CD4-positive, alpha-beta T cell (primary cell): ENCODE measurements at regions not wholly inside any gene's neighbourhood (a gene's known extent, or its start where the extent isn't known, plus 50 kb on each side); places are given as distances from the start of the nearest gene placed in this dataset.

Experiments used
- ATAC-seq: fragments of 200-7000 bp; cut with Tn5 transposase; one replicate; pipeline ENCODE4 v1.10.0; 2022; ENCODE audit warnings: mild to moderate bottlenecking; ENCODE audit not compliant: poor library complexity
- CTCF ChIA-PET: fragments of 350-600 bp; sonication (Branson Sonifier 250); formaldehyde crosslinking; loops from one replicate; lab custom pipeline; 2021; ENCODE audit warnings: antibody characterized with exemption, inconsistent platforms; lab: Charles Lee
- POLR2A ChIA-PET: fragments of 350-600 bp; sonication (Branson Sonifier 250); formaldehyde crosslinking; loops from one replicate; lab custom pipeline; 2021; ENCODE audit warnings: antibody characterized with exemption, inconsistent platforms; lab: Charles Lee
- DNase-seq, 14 experiments: peaks; one replicate each; pipeline ENCODE4 v3.0.0-alpha.2; 2013 to 2020; ENCODE audit warnings: mixed read lengths in 2 of 14
- H3K27ac ChIP-seq, 2 donors: one replicate each; pipeline versions ENCODE4 v1.5.1 to v1.7.0; 2013; ENCODE audit warnings: low read length in 2 of 2, low read depth in 1 of 2, mild to moderate bottlenecking in 1 of 2
- H3K27me3 ChIP-seq, 2 experiments: 1 replicate in 1 of 2; 2 replicates in 1 of 2; pipeline versions ENCODE4 v1.6.1 to v1.7.0; 2013; ENCODE audit warnings: low read length in 2 of 2, control low read depth in 1 of 2, mild to moderate bottlenecking in 1 of 2, moderate library complexity in 1 of 2; ENCODE audit not compliant: insufficient read depth in 2 of 2, control insufficient read depth in 1 of 2
- H3K36me3 ChIP-seq: one replicate; pipeline ENCODE4 v1.6.1; 2013; ENCODE audit warnings: low read length, control low read depth; ENCODE audit not compliant: insufficient read depth
- H3K4me1 ChIP-seq: one replicate; pipeline ENCODE4 v1.6.1; 2013; ENCODE audit warnings: low read length, control low read depth; ENCODE audit not compliant: insufficient read depth
- H3K4me3 ChIP-seq: one replicate; pipeline ENCODE4 v1.5.1; 2013; ENCODE audit warnings: mild to moderate bottlenecking, low read length, moderate library complexity
- H3K9me3 ChIP-seq, 2 experiments: 1 replicate in 1 of 2; 2 replicates in 1 of 2; pipeline versions ENCODE4 v1.6.1 to v1.7.0; 2013; ENCODE audit warnings: low read length in 2 of 2, mild to moderate bottlenecking in 2 of 2, control low read depth in 1 of 2, moderate library complexity in 1 of 2; ENCODE audit not compliant: control insufficient read depth in 1 of 2, insufficient read depth in 1 of 2
- H3K27ac Mint-ChIP-seq: one replicate; pipeline ENCODE4 v1.8.0; 2020; ENCODE audit warnings: mixed read lengths
- H3K27me3 Mint-ChIP-seq: one replicate; pipeline ENCODE4 v1.8.0; 2021; ENCODE audit warnings: mixed read lengths
- H3K36me3 Mint-ChIP-seq: one replicate; pipeline ENCODE4 v1.8.0; 2021; ENCODE audit warnings: low read depth, mixed read lengths
- H3K4me1 Mint-ChIP-seq: one replicate; pipeline ENCODE4 v1.8.0; 2021; ENCODE audit warnings: low read depth, mixed read lengths
- H3K4me3 Mint-ChIP-seq: one replicate; pipeline ENCODE4 v1.8.0; 2020; ENCODE audit warnings: mild to moderate bottlenecking, mixed read lengths
- H3K9me3 Mint-ChIP-seq: one replicate; pipeline ENCODE4 v1.8.0; 2020; ENCODE audit warnings: mixed read lengths
- intact Hi-C, 2 experiments: fragments of 100-400 bp; cut with DNase I in 1 of 2; cut with micrococcal nuclease in 1 of 2; formaldehyde crosslinking; loops; one replicate each; pipeline versions ENCODE4 v1.15.1 to v1.9.0; 2023 to 2025; cut with DNase I, micrococcal nuclease
- TF ChIP-seq, protein P1 (sequence below): fragments of 200-600 bp; IDR thresholded peaks from one replicate; pipeline ENCODE4 v1.8.0; 2022; ENCODE audit warnings: antibody characterized with exemption, mild to moderate bottlenecking

DNA sequence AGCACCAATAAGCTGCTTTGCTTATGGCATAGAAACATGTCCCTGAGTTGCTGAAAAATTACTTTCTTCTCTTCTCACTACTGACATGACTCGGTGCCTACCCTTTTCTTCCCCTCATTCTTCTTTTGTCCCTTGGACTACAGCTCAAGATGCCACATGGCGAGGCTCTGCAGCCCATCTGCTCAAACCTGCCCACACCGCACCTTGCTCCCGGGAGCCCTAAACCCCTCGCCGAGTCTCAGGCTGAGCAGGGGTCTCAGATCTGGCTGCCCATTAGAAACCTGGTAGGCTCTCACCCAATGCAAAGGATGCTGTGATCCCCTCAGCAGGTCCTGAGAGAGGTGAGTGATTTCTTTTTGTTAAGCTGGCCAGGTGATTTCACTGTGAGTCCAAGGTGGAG, 251.7 kb upstream of the IRX1 start:
- POLR2A ChIA-PET: no interaction called here
- ATAC-seq (no peak), DNase-seq (no peak)
- CTCF ChIA-PET: no interaction called here
- Mint-ChIP-seq H3K9me3 (peaks cover 5% of the 10 kb centered on the region), H3K4me3 (no peak overlapping the region), H3K27ac (no peak overlapping the region), H3K36me3 (no peaks in the 10 kb centered on the region), H3K27me3 (no peaks in the 10 kb centered on the region), H3K4me1 (no peaks in the 10 kb centered on the region)
- intact Hi-C loops: no loop called here
- Histone ChIP-seq H3K4me1 (no peaks in the 10 kb centered on the region), H3K27me3 (no peaks in the 10 kb centered on the region), H3K36me3 (no peaks in the 10 kb centered on the region), H3K4me3 (no peak overlapping the region), H3K9me3 (peaks cover 0 to 60% of the 10 kb centered on the region in 2 experiments), H3K27ac (no peak overlapping the region)
- TF ChIP-seq, protein P1, sequence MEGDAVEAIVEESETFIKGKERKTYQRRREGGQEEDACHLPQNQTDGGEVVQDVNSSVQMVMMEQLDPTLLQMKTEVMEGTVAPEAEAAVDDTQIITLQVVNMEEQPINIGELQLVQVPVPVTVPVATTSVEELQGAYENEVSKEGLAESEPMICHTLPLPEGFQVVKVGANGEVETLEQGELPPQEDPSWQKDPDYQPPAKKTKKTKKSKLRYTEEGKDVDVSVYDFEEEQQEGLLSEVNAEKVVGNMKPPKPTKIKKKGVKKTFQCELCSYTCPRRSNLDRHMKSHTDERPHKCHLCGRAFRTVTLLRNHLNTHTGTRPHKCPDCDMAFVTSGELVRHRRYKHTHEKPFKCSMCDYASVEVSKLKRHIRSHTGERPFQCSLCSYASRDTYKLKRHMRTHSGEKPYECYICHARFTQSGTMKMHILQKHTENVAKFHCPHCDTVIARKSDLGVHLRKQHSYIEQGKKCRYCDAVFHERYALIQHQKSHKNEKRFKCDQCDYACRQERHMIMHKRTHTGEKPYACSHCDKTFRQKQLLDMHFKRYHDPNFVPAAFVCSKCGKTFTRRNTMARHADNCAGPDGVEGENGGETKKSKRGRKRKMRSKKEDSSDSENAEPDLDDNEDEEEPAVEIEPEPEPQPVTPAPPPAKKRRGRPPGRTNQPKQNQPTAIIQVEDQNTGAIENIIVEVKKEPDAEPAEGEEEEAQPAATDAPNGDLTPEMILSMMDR: no peak

DNA sequence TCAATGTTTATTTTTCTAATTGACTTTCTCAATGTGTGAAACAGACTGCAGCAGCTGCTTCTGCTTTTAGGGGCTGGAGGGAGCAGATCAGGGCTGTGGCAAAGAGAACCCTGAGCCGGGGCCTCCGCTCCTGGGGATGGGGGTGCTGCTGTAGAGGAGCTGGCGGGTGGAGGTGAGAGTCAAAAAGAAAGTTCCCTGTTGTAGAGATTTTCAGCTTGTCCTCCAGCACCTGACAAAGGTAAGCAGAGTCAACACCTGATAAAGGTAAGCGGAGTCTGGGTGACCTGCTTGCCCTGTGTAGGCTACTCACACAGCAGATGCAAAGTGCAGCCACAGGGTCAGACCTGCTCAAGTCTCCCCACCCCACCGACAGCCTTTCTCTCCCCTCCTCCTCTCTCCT, 252.4 kb upstream of the IRX1 start:
- DNase-seq (no peak), ATAC-seq (no peak)
- intact Hi-C loops: no loop called here
- no peaks in the 10 kb centered on the region for H3K36me3 ChIP-seq
- ChIA-PET CTCF (no interaction called here), POLR2A (no interaction called here)
- H3K9me3 ChIP-seq: peaks cover 0 to 62% of the 10 kb centered on the region in 2 experiments
- TF ChIP-seq, protein P1: no peak
- no peaks in the 10 kb centered on the region for H3K27me3 ChIP-seq
- Mint-ChIP-seq H3K4me1 (no peaks in the 10 kb centered on the region), H3K27me3 (no peaks in the 10 kb centered on the region), H3K36me3 (no peaks in the 10 kb centered on the region), H3K27ac (no peak overlapping the region), H3K9me3 (peaks cover 5% of the 10 kb centered on the region), H3K4me3 (no peak overlapping the region)
- H3K27ac ChIP-seq: no peak overlapping the region
- no peak overlapping the region for H3K4me3 ChIP-seq
- no peaks in the 10 kb centered on the region for H3K4me1 ChIP-seq

DNA sequence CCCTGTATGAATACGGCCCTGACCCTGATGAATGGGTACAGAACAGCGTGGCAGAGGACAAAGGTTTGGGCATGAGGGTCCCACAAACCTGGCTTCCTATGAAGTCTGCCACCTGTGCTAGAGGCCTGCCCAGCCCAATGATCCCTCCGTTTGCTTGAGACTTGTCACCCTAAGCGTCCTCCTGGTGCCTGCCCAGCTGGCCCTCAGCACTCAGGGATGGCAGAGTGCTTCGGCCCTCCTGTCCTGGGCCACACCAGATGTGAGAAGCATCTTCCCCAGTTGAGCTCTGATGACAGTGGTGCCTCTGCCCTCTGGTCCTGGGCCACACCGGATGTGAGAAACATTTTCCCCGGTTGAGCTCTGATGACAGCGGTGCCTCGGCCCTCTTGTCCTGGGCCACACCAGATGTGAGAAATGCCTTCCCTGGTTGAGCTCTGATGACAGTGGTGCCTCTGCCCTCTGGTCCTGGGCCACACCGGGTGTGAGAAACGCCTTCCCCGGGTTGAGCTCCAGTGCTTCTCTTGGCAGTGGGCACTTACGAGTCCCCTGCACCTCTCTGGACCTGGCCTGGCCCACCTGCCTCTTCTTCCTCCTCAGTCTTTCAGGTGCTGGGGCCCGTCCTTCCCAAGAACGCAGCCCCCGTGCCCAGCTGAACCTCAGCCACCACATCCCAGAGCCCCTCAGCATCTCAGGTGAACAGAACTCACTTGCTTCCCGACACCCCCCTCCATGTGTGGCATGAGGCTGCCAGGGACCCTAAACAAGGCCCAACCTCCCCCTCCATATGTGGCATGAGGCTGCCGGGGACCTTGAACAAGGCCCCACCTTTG, 253.1 kb upstream of the IRX1 start:
- H3K9me3 ChIP-seq: peaks cover 0 to 64% of the 10 kb centered on the region in 2 experiments
- Mint-ChIP-seq H3K4me1 (no peaks in the 10 kb centered on the region), H3K27ac (no peak overlapping the region), H3K27me3 (no peaks in the 10 kb centered on the region), H3K36me3 (no peaks in the 10 kb centered on the region), H3K9me3 (peaks cover 5% of the 10 kb centered on the region), H3K4me3 (no peak overlapping the region)
- no peaks in the 10 kb centered on the region for H3K27me3 ChIP-seq
- no peaks in the 10 kb centered on the region for H3K4me1 ChIP-seq
- ATAC-seq (no peak), DNase-seq (no peak)
- CTCF ChIA-PET: no interaction called here
- H3K4me3 ChIP-seq: no peak overlapping the region
- H3K36me3 ChIP-seq: no peaks in the 10 kb centered on the region
- POLR2A ChIA-PET: no interaction called here
- TF ChIP-seq, protein P1: no peak
- H3K27ac ChIP-seq: no peak overlapping the region
- intact Hi-C loops: no loop called here
